ENCODE measurements at regions not wholly inside any gene's neighbourhood (a gene's known extent, or its start where the extent isn't known, plus 50 kb on each side); places are given as distances from the start of the nearest gene placed in this dataset.
A peak's percentile ranks its signal among the peaks of the same experiment; 100 is the strongest.

DNA sequence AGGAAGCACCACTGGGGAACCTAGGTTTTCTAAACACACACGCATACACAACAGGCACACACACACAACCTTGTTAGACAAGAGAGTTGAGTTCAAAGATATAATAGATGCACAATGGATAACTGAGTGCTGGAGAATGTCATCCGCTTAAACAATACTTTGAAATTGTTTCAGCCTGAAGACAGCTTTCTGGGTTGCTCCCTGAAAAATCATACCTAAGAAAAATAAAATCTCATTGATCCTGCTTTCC, 126.1 kb downstream of the TMEM161B start:
- H4K20me1 ChIP-seq (ENCODE audit: control insufficient read depth, insufficient read depth): no peaks in the 10 kb centered on the region; the same call in 1 of the 2 replicates
- H3K79me2 ChIP-seq (ENCODE audit: control insufficient read depth, insufficient read depth, low read length): no peaks in the 10 kb centered on the region
- ChIA-PET RAD21 (ENCODE audit: unreplicated experiment) (no interaction called here), POLR2A (no interaction called here), CTCF (interaction anchor here (1.0 kb wide), 1 partner anchor 460 kb away, joined by 3 read pairs; no protein-coding TSS in a partner anchor), SMC1A (ENCODE audit: uncharacterized antibody, unreplicated experiment) (no interaction called here)
- FAIRE-seq (no peak), DNase-seq (ENCODE audit: low read depth, low spot score) (no peak), ATAC-seq (no peak)
- no peak overlapping the region for H3K9ac ChIP-seq (ENCODE audit: control insufficient read depth, insufficient read depth, low read length)
- H3K4me2 ChIP-seq (ENCODE audit: control insufficient read depth, insufficient read depth): peak overlapping the region; percentile 54
- no peaks in the 10 kb centered on the region; the same call in 2 of the 3 replicates for H3K9me3 ChIP-seq (replicated peaks; ENCODE audit: control insufficient read depth, insufficient read depth, low read length)
- BruUV-seq (replicated peaks): no TSS peak
- in situ Hi-C loops (cut with MboI): loop anchor here (5.0 kb wide), 1 partner anchor 545 kb away; no protein-coding TSS in a partner anchor
- H3K27me3 ChIP-seq (replicated peaks in 1 of 2; ENCODE audit: control insufficient read depth in 2 of 2, insufficient read depth in 2 of 2, low read length in 1 of 2): peaks cover 11 to 30% of the 10 kb centered on the region in 2 experiments
- H2AFZ ChIP-seq (ENCODE audit: control insufficient read depth, low read depth, low read length): no peak overlapping the region; the same call in 1 of the 2 replicates
- intact Hi-C loops (cut with micrococcal nuclease; ENCODE audit: unreplicated experiment): loop anchor here (5.0 kb wide), 1 partner anchor 360 kb away; no protein-coding TSS in a partner anchor
- H3K27ac ChIP-seq (ENCODE audit: control insufficient read depth, insufficient read depth): no peak overlapping the region
- no peaks in the 10 kb centered on the region for H3K4me1 ChIP-seq (ENCODE audit: control insufficient read depth, insufficient read depth, low read length)
- WGBS (ENCODE audit: insufficient coverage, insufficient replicate concordance, low lambda C conversion rate, missing lambda C conversion rate): 23% methylated on average over 2 of the region's 2 CpGs
- no peaks in the 10 kb centered on the region for H3K36me3 ChIP-seq (ENCODE audit: control insufficient read depth in 2 of 2, insufficient read depth in 2 of 2, low read length in 1 of 2)
- H3K4me3 ChIP-seq: peak overlapping the region; percentile 31; the same call in 1 of the 2 replicates
- TF ChIP-seq, protein P1, sequence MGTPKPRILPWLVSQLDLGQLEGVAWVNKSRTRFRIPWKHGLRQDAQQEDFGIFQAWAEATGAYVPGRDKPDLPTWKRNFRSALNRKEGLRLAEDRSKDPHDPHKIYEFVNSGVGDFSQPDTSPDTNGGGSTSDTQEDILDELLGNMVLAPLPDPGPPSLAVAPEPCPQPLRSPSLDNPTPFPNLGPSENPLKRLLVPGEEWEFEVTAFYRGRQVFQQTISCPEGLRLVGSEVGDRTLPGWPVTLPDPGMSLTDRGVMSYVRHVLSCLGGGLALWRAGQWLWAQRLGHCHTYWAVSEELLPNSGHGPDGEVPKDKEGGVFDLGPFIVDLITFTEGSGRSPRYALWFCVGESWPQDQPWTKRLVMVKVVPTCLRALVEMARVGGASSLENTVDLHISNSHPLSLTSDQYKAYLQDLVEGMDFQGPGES (IDR thresholded peaks at IDR 0.05): no peak
- TF ChIP-seq, protein P2, sequence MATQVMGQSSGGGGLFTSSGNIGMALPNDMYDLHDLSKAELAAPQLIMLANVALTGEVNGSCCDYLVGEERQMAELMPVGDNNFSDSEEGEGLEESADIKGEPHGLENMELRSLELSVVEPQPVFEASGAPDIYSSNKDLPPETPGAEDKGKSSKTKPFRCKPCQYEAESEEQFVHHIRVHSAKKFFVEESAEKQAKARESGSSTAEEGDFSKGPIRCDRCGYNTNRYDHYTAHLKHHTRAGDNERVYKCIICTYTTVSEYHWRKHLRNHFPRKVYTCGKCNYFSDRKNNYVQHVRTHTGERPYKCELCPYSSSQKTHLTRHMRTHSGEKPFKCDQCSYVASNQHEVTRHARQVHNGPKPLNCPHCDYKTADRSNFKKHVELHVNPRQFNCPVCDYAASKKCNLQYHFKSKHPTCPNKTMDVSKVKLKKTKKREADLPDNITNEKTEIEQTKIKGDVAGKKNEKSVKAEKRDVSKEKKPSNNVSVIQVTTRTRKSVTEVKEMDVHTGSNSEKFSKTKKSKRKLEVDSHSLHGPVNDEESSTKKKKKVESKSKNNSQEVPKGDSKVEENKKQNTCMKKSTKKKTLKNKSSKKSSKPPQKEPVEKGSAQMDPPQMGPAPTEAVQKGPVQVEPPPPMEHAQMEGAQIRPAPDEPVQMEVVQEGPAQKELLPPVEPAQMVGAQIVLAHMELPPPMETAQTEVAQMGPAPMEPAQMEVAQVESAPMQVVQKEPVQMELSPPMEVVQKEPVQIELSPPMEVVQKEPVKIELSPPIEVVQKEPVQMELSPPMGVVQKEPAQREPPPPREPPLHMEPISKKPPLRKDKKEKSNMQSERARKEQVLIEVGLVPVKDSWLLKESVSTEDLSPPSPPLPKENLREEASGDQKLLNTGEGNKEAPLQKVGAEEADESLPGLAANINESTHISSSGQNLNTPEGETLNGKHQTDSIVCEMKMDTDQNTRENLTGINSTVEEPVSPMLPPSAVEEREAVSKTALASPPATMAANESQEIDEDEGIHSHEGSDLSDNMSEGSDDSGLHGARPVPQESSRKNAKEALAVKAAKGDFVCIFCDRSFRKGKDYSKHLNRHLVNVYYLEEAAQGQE (IDR thresholded peaks at IDR 0.05; ENCODE audit: low read depth, low read length): no peak
- TF ChIP-seq ZNF207 (IDR thresholded peaks at IDR 0.05; ENCODE audit: borderline replicate concordance): no peak
- TF ChIP-seq MYC (IDR thresholded peaks at IDR 0.05; ENCODE audit: insufficient read depth, insufficient read length, insufficient replicate concordance, low read length, severe bottlenecking): no peak
- no peak for TF ChIP-seq BACH1 (IDR thresholded peaks at IDR 0.05; ENCODE audit: borderline replicate concordance)
- no peak for TF ChIP-seq CUX1 (IDR thresholded peaks at IDR 0.05; ENCODE audit: insufficient replicate concordance, low read depth, low read length)
- no peak for TF ChIP-seq CHD4 (IDR thresholded peaks at IDR 0.05)
- TF ChIP-seq MEF2B (IDR thresholded peaks at IDR 0.05; ENCODE audit: partially characterized antibody, poor library complexity, severe bottlenecking): no peak
- TF ChIP-seq CEBPB (IDR thresholded peaks at IDR 0.05; ENCODE audit: borderline replicate concordance in 1 of 2, low read depth in 2 of 2, low read length in 2 of 2): no peak
- TF ChIP-seq PRDM15 (CRISPR knock-in tag; IDR thresholded peaks at IDR 0.05): no peak

All from GM12878 (cell line).